Caco-2 (cell line): ENCODE measurements at regions not wholly inside any gene's neighbourhood (a gene's known extent, or its start where the extent isn't known, plus 50 kb on each side); places are given as distances from the start of the nearest gene placed in this dataset.

Experiments used
- BruUV-seq: library from RNA; stranded (reverse); fragments of 400-500 nt; replicated peaks from 2 replicates; lab custom pipeline; 2021; lab: Mats Ljungman, UMichigan
- CTCF ChIA-PET: fragments of 300-600 bp; sonication (Branson Sonifier 250); formaldehyde crosslinking; loops from one replicate; lab custom pipeline; 2022; ENCODE audit warnings: antibody characterized with exemption; lab: Charles Lee
- POLR2A ChIA-PET: fragments of 300-600 bp; sonication (Branson Sonifier 250); formaldehyde crosslinking; loops from one replicate; lab custom pipeline; 2022; ENCODE audit warnings: antibody characterized with exemption; lab: Charles Lee
- DNase-seq, 2 experiments: peaks; one replicate each; pipeline versions ENCODE4 v3.0.0 to v3.0.0-alpha.2; 2020 to 2022
- H3K27me3 ChIP-seq: replicated peaks from 2 replicates; pipeline ENCODE4 v1.6.0; 2011; ENCODE audit warnings: low read length; ENCODE audit not compliant: control insufficient read depth, insufficient read depth
- H3K36me3 ChIP-seq: 2 replicates; pipeline ENCODE4 v1.5.1; 2011; ENCODE audit warnings: low read length; ENCODE audit not compliant: control insufficient read depth, insufficient read depth
- H3K4me1 ChIP-seq: fragments of 250-450 bp; sonication (Bioruptor Pico); 2 replicates; pipeline ENCODE4 v1.5.1; 2020; ENCODE audit warnings: mild to moderate bottlenecking
- H3K4me3 ChIP-seq: 2 replicates; pipeline ENCODE4 v1.5.1; 2011; ENCODE audit warnings: low read depth, mild to moderate bottlenecking, control low read depth, low read length
- H3K9me3 ChIP-seq: fragments of 250-450 bp; sonication (Bioruptor Pico); 2 replicates; pipeline ENCODE4 v1.5.1; 2020; ENCODE audit warnings: mild to moderate bottlenecking, moderate library complexity
- H3K27ac Mint-ChIP-seq: one replicate; pipeline ENCODE4 v1.8.0; 2022; ENCODE audit warnings: mixed read lengths; ENCODE audit not compliant: unreplicated experiment
- H3K27me3 Mint-ChIP-seq: one replicate; pipeline ENCODE4 v1.8.0; 2022; ENCODE audit warnings: mixed read lengths; ENCODE audit not compliant: insufficient read depth, unreplicated experiment
- H3K36me3 Mint-ChIP-seq: one replicate; pipeline ENCODE4 v1.8.0; 2022; ENCODE audit warnings: mild to moderate bottlenecking, mixed read lengths; ENCODE audit not compliant: insufficient read depth, unreplicated experiment
- H3K4me1 Mint-ChIP-seq: one replicate; pipeline ENCODE4 v1.8.0; 2022; ENCODE audit warnings: low read depth, mixed read lengths; ENCODE audit not compliant: unreplicated experiment
- H3K4me3 Mint-ChIP-seq: one replicate; pipeline ENCODE4 v1.8.0; 2022; ENCODE audit warnings: mild to moderate bottlenecking, moderate library complexity, mixed read lengths; ENCODE audit not compliant: unreplicated experiment
- H3K9me3 Mint-ChIP-seq: one replicate; pipeline ENCODE4 v1.8.0; 2022; ENCODE audit warnings: mixed read lengths; ENCODE audit not compliant: unreplicated experiment
- CTCF ChIP-seq, 2 experiments: fragments of 200-600 bp in 1 of 2; IDR thresholded peaks; 1 replicate in 1 of 2; 2 replicates in 1 of 2; pipeline versions ENCODE4 v1.5.1 to v1.8.0; 2011 to 2022; ENCODE audit warnings: antibody characterized with exemption in 1 of 2, control low read depth in 1 of 2, inconsistent platforms in 1 of 2, low read depth in 1 of 2, low read length in 1 of 2, mild to moderate bottlenecking in 1 of 2, moderate library complexity in 1 of 2; ENCODE audit not compliant: insufficient read depth in 1 of 2, severe bottlenecking in 1 of 2, unreplicated experiment in 1 of 2
- intact Hi-C: fragments of 100-400 bp; cut with micrococcal nuclease; formaldehyde crosslinking; loops from one replicate; pipeline ENCODE4 v1.10.0; 2022; ENCODE audit not compliant: unreplicated experiment

DNA sequence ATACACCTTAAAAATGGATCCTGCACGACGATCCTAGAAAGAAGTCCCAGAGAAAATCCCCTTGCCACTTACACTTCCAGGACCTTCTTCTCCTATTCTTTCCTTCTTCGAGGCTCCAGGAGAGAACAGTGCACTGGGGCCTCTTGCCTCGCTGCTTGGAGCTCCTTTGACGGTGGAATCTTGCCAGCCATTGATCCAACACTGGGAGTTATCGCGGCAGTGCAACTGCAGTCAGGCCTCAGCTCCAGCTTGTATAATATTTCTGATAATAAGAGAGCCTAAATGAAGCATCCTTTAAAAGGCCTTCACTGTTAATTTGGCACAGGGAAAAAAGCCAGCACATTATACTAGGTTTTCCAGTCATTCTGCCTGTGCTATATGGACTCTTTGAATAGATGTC is 216.9 kb upstream of the PARD3B start:
- peaks cover 17% of the 10 kb centered on the region for H3K4me1 Mint-ChIP-seq
- POLR2A ChIA-PET, result no interaction called here
- Histone ChIP-seq H3K27me3 (no peaks in the 10 kb centered on the region), H3K4me3 (no peak overlapping the region), H3K4me1 (peaks cover 4% of the 10 kb centered on the region), H3K36me3 (no peaks in the 10 kb centered on the region), H3K9me3 (no peaks in the 10 kb centered on the region)
- H3K27me3 Mint-ChIP-seq, result no peaks in the 10 kb centered on the region
- H3K4me3 Mint-ChIP-seq, result no peak overlapping the region
- no TSS peak for BruUV-seq
- no peak for DNase-seq
- no peaks in the 10 kb centered on the region for H3K9me3 Mint-ChIP-seq
- H3K36me3 Mint-ChIP-seq, result no peaks in the 10 kb centered on the region
- CTCF ChIA-PET, result no interaction called here
- intact Hi-C loops, result loop anchor here (5.0 to 10.0 kb wide), 4 partner anchors 284 to 1369 kb away; no protein-coding TSS in a partner anchor
- H3K27ac Mint-ChIP-seq, result no peak overlapping the region
- TF ChIP-seq CTCF (IDR thresholded peaks at IDR 0.05; ENCODE audit: insufficient read depth in 1 of 2, low read depth in 1 of 2, low read length in 1 of 2, severe bottlenecking in 1 of 2, unreplicated experiment in 1 of 2), result no peak

DNA sequence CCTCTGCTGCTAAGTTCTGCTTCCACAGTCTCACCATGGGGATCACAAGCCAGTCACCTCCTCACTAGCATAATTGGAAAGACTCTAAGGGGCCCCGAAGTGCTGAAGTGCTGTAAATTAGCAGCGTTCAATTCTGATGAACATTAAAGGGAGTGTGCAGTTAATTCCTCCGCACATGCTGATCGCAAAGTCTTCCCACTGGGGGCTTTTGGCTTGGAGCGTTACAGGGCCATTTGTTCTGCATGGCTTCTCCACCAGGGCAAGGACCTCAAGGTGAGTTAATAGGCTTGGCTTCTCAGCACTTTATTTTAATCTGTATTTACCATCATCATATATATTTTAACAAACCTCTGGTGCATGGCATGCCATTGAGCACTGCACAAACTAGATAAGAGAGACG is 216.3 kb upstream of the PARD3B start:
- intact Hi-C loops, result loop anchor here (5.0 to 10.0 kb wide), 4 partner anchors 283 to 1368 kb away; no protein-coding TSS in a partner anchor
- H3K9me3 Mint-ChIP-seq, result no peaks in the 10 kb centered on the region
- no peaks in the 10 kb centered on the region for H3K9me3 ChIP-seq
- DNase-seq, result no peak
- no peak overlapping the region for H3K4me3 Mint-ChIP-seq
- TF ChIP-seq CTCF (IDR thresholded peaks at IDR 0.05; ENCODE audit: insufficient read depth in 1 of 2, low read depth in 1 of 2, low read length in 1 of 2, severe bottlenecking in 1 of 2, unreplicated experiment in 1 of 2), result no peak
- ChIA-PET POLR2A (no interaction called here), CTCF (no interaction called here)
- peaks cover 4% of the 10 kb centered on the region for H3K4me1 ChIP-seq
- H3K36me3 Mint-ChIP-seq, result no peaks in the 10 kb centered on the region
- no peaks in the 10 kb centered on the region for H3K27me3 ChIP-seq
- no TSS peak for BruUV-seq
- no peaks in the 10 kb centered on the region for H3K36me3 ChIP-seq
- H3K27me3 Mint-ChIP-seq, result no peaks in the 10 kb centered on the region
- H3K4me3 ChIP-seq, result no peak overlapping the region
- no peak overlapping the region for H3K27ac Mint-ChIP-seq
- H3K4me1 Mint-ChIP-seq, result peaks cover 17% of the 10 kb centered on the region

GRCh38 chr2:204329532-204329931 is 215.7 kb upstream of the PARD3B start:
- no peaks in the 10 kb centered on the region for H3K9me3 Mint-ChIP-seq
- Histone ChIP-seq H3K27me3 (no peaks in the 10 kb centered on the region), H3K4me1 (peaks cover 4% of the 10 kb centered on the region), H3K9me3 (no peaks in the 10 kb centered on the region), H3K4me3 (no peak overlapping the region), H3K36me3 (no peaks in the 10 kb centered on the region)
- no peak overlapping the region for H3K4me3 Mint-ChIP-seq
- H3K36me3 Mint-ChIP-seq, result no peaks in the 10 kb centered on the region
- no peak for TF ChIP-seq CTCF (IDR thresholded peaks at IDR 0.05; ENCODE audit: insufficient read depth in 1 of 2, low read depth in 1 of 2, low read length in 1 of 2, severe bottlenecking in 1 of 2, unreplicated experiment in 1 of 2)
- ChIA-PET CTCF (no interaction called here), POLR2A (no interaction called here)
- no peak for DNase-seq
- no TSS peak for BruUV-seq
- H3K27me3 Mint-ChIP-seq, result no peaks in the 10 kb centered on the region
- no peak overlapping the region for H3K27ac Mint-ChIP-seq
- H3K4me1 Mint-ChIP-seq, result peaks cover 17% of the 10 kb centered on the region
- intact Hi-C loops, result loop anchor here (5.0 to 10.0 kb wide), 4 partner anchors 283 to 1368 kb away; no protein-coding TSS in a partner anchor
